ENCODE measurements at regions not wholly inside any gene's neighbourhood (a gene's known extent, or its start where the extent isn't known, plus 50 kb on each side); places are given as distances from the start of the nearest gene placed in this dataset.
"Not testable (repeated sequence)": the region's sequence is repeated elsewhere in the genome, so short reads cannot be mapped to it uniquely, and the experiment has no call there.

DNA sequence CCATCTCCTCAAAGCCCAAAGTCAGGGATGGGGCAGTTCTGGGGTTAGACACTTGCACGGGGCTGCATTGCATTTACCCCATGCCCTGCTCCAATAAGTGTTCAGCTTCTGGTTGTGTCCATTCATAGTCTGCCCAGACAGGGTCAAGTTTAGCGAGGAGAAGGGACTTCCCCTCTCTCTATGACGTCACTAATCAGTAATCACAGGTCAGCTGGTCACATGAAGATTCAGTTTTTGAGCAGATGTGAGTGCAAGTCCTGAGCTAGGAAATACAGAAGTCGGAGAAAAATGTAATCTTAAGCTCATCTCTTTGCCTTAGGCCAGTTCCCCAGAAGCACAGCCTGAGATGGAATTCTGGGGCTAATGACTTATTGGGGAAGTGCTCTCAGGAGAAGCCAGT lies 310.1 kb downstream of the TSHZ3 start:
- DNase-seq (ENCODE audit: low spot score) = no peak

DNA sequence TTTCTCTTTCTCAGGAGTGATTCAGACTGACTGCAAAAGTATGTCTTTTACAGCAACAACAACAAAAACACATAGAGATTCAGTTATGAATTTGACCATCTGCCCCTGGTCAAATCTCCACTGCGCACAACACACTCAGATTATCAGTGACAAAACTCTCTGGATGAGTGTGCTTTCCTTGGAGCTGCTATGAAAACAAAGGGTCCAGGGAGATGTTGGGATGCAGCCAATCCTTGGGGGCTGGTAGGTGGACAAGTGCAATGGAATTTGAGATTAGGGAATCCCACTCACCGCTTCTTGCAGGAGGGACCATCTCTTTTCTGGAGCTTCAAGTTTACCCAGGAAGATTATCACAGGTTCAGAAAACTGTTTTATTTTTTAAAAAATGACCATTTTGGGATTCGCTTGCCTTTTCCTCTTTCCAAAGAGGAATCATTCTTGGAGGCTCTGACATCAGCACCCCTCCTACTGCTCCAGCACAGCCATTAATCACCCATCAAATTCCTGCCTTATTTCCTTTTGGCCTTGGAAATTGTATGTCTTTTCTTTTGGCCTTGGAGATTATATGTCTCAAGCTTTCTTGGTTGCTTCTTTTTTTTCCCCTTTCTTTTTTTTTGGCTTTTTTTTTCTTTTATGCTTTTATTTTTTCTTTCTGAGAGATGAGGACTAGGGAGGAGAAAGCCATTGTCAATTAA lies 311.8 kb downstream of the TSHZ3 start:
- no peak for DNase-seq (ENCODE audit: low spot score)

DNA sequence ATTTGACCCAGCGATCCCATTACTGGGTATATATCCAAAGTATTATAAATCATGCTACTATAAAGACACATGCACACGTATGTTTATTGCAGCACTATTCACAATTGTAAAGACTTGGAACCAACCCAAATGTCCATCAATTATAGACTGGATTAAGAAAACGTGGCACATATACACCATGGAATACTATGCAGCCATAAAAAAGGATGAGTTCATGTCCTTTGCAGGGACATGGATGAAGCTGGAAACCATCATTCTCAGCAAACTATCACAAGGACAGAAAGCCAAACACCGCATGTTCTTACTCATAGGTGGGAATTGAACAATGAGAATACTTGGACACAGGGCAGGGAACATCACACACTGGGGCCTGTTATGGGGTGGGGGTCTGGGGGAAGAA lies 317.8 kb downstream of the TSHZ3 start:
- not testable (repeated sequence) for DNase-seq (ENCODE audit: low spot score)

DNA sequence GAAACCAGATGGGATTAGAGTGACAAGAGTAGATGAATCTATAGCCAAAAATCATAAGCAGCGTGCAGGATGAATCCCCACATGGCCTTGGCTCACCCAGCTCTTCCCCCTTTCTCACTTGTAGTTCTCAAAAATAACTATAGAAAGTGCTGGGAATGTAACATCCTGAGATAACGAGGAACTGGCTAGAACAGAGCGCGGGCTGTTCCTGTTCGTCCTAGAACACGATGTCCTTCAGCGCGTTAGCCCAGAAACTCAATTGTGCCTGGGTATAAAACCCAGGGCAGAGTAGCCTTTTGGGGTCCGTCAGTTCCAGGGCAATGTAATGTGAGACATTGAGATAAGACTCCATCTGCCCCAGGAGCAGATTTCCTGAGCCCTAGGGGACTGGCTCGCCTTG lies 326.2 kb downstream of the TSHZ3 start:
- DNase-seq (ENCODE audit: low spot score) = peak; percentile 38

DNA sequence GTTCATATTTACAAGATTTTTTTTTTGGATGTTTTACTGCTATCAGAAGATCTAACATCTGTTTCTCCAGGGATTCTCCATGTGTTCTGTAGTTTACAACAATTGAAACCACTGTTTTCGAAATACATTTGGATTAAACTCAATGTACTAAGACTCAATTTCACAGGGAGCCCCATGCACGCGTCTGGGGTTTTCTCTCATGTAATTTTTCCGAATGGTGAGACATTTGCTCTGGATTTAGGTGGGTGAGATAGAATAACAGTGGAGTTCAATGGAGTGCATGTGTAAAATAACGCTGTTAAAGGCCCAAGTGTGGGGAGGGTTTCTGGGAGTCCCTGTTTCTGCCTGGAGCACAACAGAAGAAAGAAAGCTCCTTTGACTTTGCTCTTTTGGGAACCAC lies 330.3 kb downstream of the TSHZ3 start:
- no peak for DNase-seq (ENCODE audit: low spot score)

DNA sequence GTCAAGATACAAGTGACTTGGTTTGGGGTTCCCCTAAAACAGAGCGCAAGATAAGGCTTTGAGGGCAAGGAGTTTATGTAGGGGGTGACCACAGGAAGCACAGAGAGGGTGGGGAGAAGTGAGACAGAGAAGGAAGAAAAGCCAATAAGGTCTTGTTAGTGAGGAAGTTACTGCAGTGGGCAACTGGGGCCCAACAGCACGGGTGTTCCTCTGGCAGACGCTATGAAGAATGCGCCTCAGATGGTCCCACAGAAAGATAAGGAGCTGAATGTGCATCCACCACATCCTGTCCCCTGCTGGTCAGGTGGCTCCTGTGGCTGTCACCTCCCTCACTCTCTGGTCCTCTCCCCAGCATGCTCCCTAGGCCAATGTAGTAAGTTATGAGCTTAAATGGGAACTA lies 333.5 kb downstream of the TSHZ3 start:
- DNase-seq (ENCODE audit: low spot score) = no peak

DNA sequence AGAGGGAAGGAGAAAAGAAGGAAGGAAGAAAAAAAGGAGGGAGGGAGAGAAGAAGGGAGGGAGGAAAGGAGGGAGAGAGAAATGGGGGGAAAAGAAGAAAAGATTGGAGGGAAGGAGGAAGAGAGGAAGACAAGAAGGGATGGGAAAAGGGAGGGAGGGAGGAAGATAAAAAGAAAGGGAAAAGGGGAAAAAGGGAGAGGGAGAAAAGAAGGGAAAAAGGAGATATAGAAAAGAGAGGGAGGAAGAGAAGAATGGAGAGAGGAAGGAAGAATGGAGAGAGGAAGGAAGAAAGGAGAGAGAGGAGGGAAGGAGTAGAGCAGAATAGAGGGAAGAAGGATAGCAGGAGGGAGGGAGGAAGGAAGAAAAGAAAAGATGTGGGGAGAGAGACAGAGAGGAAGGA lies 334.6 kb downstream of the TSHZ3 start:
- DNase-seq (ENCODE audit: low spot score) = no peak

DNA sequence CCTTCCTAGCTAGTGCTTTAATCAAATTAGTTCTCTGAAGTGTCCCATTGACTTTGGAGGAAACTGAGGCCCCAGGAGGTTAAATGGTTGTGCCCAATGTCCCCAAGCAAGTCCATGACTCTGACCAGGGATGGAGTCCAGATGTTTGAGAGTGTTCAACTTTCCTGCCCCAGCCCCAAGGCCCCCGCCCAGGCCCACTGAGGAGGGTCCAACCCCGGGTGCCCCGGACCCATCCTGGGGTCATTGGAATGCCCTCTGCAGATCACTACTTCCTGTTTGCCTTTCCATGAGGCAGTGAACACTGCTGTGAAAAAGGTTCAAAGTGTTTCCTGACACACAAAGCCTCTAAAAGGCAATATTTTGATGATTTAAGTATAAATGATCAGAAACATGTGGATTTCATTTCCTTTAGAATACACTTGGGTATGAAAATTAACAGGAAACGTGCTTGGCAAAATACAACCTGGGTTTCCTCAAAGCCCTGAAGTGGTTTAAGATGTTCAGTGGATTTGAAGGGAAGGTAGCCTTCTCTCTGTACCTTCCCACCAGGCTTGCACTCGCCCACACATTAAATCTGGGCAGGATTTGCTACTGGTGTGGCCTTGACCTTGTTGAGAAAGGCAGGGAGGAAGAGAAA lies 335.7 kb downstream of the TSHZ3 start:
- DNase-seq (ENCODE audit: low spot score) = no peak

DNA sequence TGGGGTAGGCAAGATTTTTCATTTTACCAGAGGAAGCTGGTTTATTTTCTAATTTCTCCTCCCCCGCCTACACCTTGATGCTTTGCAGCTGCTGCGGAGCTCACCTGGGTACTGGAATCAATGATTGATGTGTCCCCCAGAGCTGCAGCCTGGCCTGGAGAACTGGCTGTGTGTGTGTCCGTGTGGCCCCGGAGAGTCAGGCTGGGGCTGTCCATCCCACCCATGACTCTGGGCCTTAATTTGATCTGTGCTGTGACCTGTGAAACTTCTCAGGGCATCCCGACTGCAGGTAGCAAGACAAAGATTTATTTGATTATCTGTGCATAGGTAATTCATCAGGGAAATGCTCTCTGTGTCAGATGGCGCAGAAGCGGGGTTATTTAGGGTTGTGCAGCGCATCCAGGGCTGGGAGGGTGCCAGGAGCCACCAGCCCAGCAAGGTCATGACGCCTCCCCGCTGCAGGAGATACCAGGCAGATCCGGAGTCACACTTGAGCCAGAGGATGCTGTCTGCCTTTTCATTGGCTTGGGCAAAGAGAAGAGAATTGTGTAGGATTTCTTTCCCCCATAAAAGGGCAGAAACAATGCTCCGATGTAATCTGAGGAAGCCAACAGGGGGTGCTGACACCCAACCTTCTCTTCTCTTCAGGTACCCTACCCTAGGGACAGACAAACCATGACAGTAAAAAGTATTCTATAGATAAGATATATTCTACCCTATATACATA lies 346.6 kb downstream of the TSHZ3 start:
- no peak for DNase-seq (ENCODE audit: low spot score)

DNA sequence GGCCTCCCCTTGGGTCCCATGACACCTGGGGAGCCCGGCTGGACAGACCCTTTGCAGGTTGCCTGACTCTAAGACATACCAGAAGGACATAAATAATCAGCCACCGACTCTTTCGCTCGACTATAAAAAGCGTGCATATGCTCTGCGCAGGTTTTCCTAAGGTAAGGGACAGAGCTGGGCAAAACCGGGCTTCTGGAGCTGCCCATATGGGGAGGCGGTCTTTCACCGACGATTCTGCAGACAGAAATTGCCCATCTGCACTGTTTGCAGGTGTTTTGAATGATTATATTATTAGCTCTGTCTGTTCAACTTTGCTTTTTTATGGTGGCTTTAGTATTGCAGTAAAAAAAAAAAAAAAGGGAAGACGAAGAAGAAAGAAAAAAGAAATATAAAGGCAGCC lies 347.2 kb downstream of the TSHZ3 start:
- no peak for DNase-seq (ENCODE audit: low spot score)

DNA sequence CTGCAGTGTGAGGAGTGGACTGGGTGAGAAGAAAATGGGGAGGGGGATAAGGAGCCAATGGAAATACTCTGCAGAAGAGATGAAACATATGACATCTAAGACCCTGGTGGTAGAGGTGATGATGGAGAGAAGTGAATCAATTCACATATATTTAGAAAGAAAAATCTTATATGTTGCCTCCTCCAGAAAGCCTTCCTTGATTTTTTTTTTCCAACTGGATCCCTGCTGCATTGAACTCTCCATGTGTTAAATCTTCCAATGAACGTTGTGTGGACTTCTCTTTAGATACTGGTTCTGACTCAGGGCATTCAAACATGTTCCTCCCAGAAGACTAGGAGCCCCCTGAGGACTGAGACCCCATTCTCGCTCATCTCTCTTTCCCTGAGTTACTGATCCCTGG lies 348.3 kb downstream of the TSHZ3 start:
- no peak for DNase-seq (ENCODE audit: low spot score)

DNA sequence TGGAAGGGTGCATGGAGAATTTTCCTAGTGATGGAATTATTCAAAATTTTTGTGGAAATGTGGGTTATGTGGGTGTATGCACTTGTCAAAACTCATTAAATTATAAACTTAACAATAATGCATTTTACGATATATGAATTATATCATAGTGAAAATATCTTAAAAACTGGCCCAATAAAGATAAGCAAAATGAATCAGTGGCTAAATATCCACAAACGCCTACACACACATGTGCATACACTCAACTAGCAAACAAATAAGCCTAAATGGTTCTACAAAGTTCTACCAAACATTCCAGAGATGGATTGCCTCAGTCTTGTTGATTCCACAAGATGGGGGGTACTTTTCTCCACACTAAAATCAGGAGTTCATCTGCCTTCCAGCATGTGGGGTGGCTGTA lies 349.5 kb downstream of the TSHZ3 start:
- no peak for DNase-seq (ENCODE audit: low spot score)

DNA sequence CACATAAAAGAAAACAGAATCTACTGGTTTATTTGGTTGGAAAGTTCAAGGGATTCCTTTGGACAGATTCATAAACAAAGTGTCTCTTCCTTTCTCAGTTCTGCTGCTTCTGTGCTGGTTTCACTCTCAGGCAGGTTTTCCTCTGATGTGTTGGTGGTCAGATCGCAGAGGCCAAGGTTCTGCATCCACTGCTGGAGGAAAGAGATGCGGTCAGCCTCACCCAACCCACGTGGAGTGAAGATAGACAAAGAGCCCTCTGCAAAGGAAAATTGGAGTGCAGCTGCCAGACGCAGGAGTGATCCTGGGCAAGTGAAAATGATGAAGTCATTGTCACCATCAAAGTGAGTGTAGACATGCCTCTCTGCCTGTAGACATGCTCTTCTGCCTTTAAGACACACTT lies 352.0 kb downstream of the TSHZ3 start:
- DNase-seq (ENCODE audit: low spot score) = no peak

DNA sequence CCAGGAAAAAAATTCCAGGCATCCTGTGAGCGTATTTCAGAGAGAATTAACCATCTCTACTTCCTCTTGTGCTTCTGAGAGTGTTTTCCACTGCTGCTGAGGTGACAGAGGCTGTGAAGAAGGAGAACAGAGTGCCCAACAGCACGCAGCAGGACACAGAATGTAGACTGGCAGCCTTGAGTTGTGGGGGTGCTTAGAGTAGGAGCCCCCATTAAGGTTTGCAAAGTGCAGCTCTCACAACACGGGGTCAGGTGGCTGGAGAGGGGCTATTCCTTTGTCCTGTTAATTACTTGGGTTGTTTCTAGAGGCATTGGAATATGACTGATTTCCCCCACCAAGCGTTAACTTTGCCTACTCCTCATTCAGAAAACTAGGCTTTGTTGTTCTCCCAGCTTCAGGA lies 370.6 kb downstream of the TSHZ3 start:
- DNase-seq (ENCODE audit: low spot score) = no peak

DNA sequence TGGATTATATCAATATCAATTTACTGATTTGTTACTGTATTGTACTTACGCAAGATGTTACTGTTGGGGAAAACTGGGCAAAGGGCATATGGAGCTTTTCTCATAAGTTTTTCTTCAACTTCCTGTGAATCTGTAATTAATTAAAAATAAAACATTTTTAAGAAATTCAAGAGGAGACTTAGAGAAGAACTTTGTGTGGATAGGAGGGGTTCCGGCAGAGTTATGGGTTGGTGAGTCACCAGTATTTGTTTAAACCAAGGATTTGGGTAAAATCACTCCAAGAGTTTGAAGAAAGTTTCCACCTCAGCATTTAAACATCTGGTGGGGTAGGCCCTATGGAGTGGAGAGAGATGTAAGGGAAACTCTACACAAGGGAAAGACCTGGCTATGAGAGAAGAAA lies 379.6 kb downstream of the TSHZ3 start:
- DNase-seq (ENCODE audit: low spot score) = no peak

DNA sequence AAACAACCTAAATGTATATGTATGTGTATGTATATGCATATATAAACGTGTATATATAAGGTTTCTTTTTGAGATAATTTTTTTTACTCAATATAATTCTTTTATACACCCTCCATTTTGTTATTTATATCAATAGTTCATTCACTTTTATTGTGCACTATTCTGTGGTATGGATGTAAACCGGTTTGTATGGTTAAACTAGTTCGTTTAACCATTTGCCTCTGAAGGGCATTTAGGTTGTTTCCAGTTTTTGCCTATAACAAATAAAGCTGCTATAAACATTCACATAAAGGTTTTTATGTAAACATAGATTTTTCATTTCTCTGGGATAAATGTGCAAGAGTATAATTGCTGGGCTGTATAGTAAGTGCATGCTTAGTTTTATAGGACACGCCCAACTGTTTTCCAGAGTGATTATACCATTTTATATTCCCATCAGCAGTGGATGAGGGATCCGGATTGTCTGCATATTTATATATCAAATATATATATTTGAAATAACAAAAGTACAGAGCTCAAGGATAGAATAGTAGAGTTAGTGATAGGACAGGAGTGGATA lies 380.3 kb downstream of the TSHZ3 start:
- no peak for DNase-seq (ENCODE audit: low spot score)

DNA sequence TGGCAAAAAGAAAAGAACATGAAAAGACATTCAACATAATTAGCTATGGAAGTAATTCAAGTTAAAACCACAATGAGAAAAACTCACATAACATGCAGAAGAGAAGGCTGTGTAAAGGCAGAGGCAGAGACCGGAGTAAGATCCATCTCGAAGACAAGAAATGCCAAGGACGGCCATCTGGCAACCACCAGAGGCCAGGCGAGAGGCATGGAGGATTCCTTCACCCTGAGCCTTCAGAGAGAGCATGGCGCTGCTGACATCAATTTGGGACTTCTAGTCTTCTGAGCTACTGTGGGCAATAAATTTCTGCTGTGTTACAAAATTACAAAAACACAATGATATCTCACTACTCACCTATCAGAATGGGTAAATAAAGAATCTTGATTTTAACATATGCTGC lies 381.0 kb downstream of the TSHZ3 start:
- no peak for DNase-seq (ENCODE audit: low spot score)

DNA sequence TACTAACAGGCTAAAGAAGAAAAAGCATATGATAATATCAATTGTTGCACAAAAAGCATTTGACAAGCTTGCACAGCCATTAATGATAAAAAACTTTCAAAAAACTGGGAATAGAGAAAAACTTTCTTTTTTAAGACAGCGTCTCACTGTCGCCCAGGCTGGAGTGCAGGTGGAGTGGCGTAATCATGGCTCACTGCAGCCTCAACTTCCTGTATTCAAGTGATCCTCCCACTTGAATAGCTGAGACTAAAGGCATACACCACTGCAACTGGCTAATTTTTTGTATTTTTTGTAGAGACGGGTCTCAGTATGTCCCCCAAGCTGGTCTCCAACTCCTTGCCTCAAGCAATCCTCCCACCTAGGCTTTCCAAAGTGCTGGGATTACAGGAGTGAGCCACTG lies 382.8 kb downstream of the TSHZ3 start:
- no peak for DNase-seq (ENCODE audit: low spot score)

DNA sequence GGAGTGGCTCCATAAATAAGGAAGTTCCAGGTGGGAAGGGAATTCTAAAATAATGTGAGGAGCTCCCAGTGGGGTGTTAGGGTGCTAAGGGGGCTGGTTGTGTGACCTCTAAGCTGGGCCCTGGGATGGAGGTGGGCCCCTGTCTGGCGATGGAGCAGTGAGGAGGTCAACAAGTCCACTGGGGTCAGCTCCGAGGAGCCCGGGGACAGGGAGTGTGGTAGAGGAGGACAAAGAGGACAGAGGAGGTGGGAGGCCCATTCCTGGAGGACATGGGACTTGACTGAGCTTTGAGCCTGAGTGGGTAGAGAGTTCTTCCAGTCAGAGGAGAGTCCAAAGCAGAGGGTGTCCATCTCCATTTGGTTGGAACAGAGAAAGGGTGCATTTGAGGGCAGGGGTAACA lies 390.2 kb downstream of the TSHZ3 start:
- DNase-seq (ENCODE audit: low spot score) = no peak

DNA sequence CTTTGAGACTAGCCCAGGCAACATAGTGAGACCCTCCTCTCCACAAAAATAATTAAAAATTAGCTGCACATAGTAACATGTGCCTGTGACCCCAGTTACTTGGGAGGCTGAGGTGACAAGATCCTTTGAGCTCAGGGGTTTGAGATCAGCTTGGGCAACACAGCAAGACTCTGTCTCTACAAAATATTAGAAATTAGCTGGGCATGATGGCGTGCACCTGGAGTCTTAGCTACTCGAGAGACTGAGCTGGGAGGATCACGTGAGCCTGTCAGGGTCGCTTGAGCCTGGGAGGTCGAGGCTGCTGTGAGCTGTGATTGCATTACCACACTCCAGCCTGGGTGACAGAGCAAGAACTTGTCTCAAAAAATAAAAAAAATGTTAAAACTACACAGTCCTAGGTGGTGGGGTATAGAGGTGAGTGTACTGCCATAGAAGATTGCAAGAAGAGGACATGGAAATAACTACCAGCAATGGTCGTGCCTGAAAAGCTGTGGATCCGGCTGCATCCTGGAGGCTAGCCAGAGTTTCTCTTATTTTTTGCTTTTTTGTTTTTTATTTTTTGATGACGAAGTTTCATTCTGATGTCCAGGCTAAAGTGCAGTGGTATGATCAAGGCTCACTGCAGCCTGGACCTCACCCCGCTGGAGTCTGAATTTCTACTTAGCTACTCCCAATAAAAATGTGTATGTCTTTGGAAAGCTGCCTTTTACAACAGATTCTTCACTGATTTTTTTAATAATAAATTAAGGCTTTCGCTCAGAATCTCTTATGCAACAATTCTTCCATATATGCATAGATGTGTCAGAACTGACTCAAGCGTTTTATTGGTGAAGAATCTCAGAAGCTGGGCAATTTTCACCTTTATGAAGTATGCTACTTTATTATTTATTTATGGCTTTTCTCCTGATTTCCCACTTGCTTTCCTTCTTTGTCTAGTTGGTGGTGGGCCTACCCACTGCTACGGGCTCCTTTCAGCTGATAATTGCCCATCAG lies 393.8 kb downstream of the TSHZ3 start:
- peak; percentile 11 for DNase-seq (ENCODE audit: low spot score)

DNA sequence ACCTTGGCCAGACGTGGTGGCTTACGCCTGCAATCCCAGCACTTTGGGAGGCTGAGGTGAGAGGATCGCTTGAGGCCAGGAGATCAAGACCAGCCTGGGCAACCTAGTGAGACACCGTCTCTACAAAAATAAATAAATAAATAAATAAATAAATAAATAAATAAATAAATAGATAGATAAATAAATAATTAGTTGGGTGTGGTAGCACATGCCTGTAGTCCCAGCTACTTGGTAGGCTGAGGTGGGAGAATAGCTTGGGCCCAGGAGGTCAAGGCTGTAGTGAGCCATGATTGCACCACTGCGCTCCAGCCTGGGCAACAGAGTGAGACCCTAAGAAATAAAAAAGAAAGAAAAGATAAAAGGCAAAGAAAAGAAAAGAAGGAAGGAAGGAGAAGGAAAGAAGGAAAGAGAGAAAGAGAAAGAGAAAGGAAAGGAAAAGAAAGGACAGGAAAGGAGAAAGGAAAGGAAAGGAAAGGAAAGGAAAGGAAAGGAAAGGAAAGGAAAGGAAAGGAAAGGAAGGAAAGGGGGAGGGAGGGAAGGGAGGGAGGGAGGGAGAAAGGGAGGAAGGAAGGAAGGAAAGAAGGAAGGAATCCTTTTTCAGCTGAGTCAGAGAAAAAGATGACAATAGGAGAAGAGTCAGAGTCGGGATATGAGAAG lies 404.8 kb downstream of the TSHZ3 start:
- DNase-seq (ENCODE audit: low spot score) = not testable (repeated sequence)
